Glutamatergic neuron (in vitro differentiated cells): ENCODE measurements at regions not wholly inside any gene's neighbourhood (a gene's known extent, or its start where the extent isn't known, plus 50 kb on each side); places are given as distances from the start of the nearest gene placed in this dataset.

Experiments used
- DNase-seq: peaks from one replicate; pipeline ENCODE4 v3.0.0; 2022
- H3K27ac Mint-ChIP-seq: one replicate; pipeline ENCODE4 v1.8.0; 2020; ENCODE audit warnings: mild to moderate bottlenecking, mixed read lengths, inconsistent platforms; ENCODE audit not compliant: unreplicated experiment
- H3K27me3 Mint-ChIP-seq: one replicate; pipeline ENCODE4 v1.8.0; 2020; ENCODE audit warnings: mild to moderate bottlenecking, moderate library complexity, mixed read lengths, inconsistent platforms; ENCODE audit not compliant: unreplicated experiment
- H3K36me3 Mint-ChIP-seq: one replicate; pipeline ENCODE4 v1.8.0; 2020; ENCODE audit warnings: mild to moderate bottlenecking, mixed read lengths, inconsistent platforms; ENCODE audit not compliant: unreplicated experiment
- H3K4me1 Mint-ChIP-seq: one replicate; pipeline ENCODE4 v1.8.0; 2020; ENCODE audit warnings: mild to moderate bottlenecking, low read depth, mixed read lengths, inconsistent platforms; ENCODE audit not compliant: unreplicated experiment
- H3K4me3 Mint-ChIP-seq: one replicate; pipeline ENCODE4 v1.8.0; 2020; ENCODE audit warnings: mild to moderate bottlenecking, mixed read lengths, inconsistent platforms; ENCODE audit not compliant: unreplicated experiment
- H3K9me3 Mint-ChIP-seq: one replicate; pipeline ENCODE4 v1.8.0; 2020; ENCODE audit warnings: mild to moderate bottlenecking, moderate library complexity, mixed read lengths, inconsistent platforms; ENCODE audit not compliant: unreplicated experiment
- CTCF ChIP-seq: fragments of 200-600 bp; sonication (generic); IDR thresholded peaks from one replicate; pipeline ENCODE4 v1.5.0; 2021; ENCODE audit not compliant: partially characterized antibody, unreplicated experiment

DNA sequence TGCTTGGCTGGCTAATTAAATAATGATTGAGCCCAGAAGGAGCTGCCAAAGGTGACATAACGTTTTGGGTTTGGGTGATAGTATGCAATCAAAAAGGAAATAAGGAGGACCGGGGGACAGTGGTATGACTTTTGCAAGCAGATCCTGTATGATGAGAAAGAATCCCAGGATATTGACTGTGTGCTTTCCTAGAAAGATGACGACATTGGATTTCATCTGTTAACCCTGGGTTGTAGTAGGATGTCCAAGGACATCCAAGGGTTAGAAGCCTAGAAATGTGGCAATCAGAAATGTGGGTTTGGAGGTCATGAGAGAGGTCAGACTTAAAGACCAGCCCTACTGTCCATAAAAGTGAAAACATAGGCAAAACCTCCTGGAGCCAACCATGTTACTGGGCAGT, 50.3 kb upstream of the HMHB1 start:
- DNase-seq = no peak
- Mint-ChIP-seq H3K27me3 (no peaks in the 10 kb centered on the region), H3K4me1 (no peaks in the 10 kb centered on the region), H3K9me3 (no peaks in the 10 kb centered on the region), H3K27ac (no peak overlapping the region), H3K4me3 (no peak overlapping the region), H3K36me3 (no peaks in the 10 kb centered on the region)
- no peak for TF ChIP-seq CTCF

- TF ChIP-seq CTCF = no peak
- Mint-ChIP-seq H3K27me3 (no peaks in the 10 kb centered on the region), H3K36me3 (no peaks in the 10 kb centered on the region), H3K27ac (no peak overlapping the region), H3K4me3 (no peak overlapping the region), H3K4me1 (no peaks in the 10 kb centered on the region), H3K9me3 (no peaks in the 10 kb centered on the region)
- no peak for DNase-seq
Observed at GRCh38 chr5:143760755-143761154, 51.2 kb upstream of the HMHB1 start.

GRCh38 chr5:143760131-143760505, 51.8 kb upstream of the HMHB1 start:
- Mint-ChIP-seq H3K4me1 (no peaks in the 10 kb centered on the region), H3K4me3 (no peak overlapping the region), H3K36me3 (no peaks in the 10 kb centered on the region), H3K27me3 (no peaks in the 10 kb centered on the region), H3K9me3 (no peaks in the 10 kb centered on the region), H3K27ac (no peak overlapping the region)
- DNase-seq = no peak
- TF ChIP-seq CTCF = no peak

DNA sequence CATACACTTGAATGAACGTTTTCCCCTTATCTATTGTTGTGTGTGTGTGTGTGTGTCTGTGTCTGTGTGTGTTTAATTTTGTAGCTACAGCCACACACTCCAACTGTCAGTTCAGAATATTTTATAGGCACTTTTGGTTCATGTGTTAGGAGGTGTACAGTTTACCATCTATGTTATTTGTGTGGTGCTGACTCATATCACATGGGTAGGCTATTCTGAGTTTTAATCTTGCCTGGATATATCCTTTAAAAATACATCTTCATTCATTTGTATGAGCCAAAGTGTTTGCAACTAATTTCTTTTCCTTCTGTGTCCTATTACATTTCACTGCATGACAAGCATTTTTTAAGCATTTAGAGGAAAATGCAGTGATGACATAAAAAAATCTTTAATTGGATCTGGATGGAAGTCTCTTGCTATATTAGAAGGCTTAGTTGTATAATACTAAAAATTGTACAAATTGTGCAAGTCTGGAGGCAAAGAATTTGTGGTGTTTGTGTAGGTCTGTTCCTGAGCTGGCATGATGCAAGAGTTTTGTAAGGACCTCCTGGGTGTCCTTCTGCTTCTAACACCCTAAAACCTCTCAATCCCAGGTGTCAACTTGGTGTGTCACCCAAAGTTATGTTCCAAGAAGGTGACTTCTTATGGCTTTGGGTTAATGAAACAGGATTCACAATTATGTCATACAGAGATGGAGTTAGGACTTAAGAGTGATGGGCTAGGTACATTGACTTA, 52.4 kb upstream of the HMHB1 start:
- Mint-ChIP-seq H3K36me3 (no peaks in the 10 kb centered on the region), H3K4me1 (no peaks in the 10 kb centered on the region), H3K4me3 (no peak overlapping the region), H3K9me3 (no peaks in the 10 kb centered on the region), H3K27ac (no peak overlapping the region), H3K27me3 (no peaks in the 10 kb centered on the region)
- no peak for DNase-seq
- TF ChIP-seq CTCF = no peak

DNA sequence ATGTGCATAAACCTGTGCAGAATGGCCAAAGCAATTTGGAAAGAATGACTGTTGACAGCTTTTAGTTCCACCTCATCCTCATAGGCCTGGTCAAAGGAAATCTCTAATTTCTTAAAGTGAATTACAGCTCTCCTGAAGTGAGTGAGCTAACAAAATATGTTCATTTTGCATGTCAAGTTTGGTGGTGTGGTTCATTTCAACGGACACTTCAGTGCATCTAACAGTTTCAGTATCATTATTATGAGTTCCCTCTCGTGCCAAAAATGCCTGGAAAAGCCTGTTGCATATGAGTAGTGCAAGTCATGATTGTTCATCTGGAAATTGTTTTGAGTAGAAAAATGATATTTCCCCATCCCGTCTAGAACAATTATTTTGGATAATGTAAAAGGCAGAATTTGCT, 53.2 kb upstream of the HMHB1 start:
- H3K4me1 Mint-ChIP-seq = no peaks in the 10 kb centered on the region
- H3K9me3 Mint-ChIP-seq = no peaks in the 10 kb centered on the region
- no peak for DNase-seq
- no peaks in the 10 kb centered on the region for H3K27me3 Mint-ChIP-seq
- no peaks in the 10 kb centered on the region for H3K36me3 Mint-ChIP-seq
- H3K4me3 Mint-ChIP-seq = no peak overlapping the region
- no peak overlapping the region for H3K27ac Mint-ChIP-seq
- TF ChIP-seq CTCF = no peak
